GM19025 (cell line): ENCODE measurements at regions not wholly inside any gene's neighbourhood (a gene's known extent, or its start where the extent isn't known, plus 50 kb on each side); places are given as distances from the start of the nearest gene placed in this dataset.

Experiments
- ATAC-seq: cut with Tn5 transposase; IDR thresholded peaks from one replicate; pipeline ENCODE4 v1.9.1; 2021; ENCODE audit warnings: mild to moderate bottlenecking, low read depth, moderate library complexity; ENCODE audit not compliant: unreplicated experiment

GRCh38 chr2:42868096-42868495, 75.7 kb upstream of the HAAO start:
- no peak for ATAC-seq

DNA sequence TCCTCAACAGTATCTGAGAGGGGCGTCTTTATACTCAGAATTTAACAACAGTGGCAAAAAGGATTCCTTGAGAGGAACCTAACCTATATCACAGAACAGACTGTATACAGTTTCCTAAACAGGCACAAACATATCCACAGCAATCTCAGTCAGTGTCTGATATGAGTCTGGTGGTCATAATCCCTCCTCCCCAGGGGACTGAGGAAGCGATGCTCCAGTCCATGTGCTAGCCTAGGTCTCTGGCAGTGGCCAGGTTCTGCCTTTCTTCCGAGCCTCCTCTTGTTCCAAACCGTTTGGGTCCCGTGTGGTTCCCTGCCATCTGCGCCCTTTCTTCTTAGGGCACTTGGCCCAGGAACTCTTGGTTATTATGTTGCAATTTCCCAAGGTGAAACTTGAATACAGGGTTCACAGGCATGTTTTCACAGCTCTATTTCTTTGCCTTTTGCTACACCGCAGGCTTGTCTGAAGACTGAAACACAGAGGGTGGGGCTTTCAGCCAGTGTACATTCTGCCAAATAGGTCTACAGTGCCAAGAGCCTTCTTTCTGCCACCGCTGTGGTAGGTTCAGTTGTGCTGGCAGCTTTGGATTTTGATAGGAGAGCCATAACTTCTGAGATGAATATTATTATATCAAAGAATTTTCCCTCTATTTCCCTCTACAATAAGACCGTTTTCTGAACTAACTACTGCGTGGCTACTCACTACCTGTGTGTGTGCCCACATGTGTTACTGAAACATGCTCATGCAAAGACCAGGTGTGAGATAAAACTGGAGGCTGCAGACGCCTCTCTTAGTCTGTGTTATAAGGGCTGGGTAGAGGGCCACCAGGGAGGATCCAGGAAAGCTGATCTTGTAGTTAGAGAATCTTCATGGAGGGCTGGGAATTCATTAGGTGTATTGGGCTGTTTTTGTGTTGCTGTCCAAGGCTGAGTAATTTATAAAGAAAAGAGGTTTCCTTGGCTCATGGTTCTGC, 75.0 kb upstream of the HAAO start:
- ATAC-seq: no peak

DNA sequence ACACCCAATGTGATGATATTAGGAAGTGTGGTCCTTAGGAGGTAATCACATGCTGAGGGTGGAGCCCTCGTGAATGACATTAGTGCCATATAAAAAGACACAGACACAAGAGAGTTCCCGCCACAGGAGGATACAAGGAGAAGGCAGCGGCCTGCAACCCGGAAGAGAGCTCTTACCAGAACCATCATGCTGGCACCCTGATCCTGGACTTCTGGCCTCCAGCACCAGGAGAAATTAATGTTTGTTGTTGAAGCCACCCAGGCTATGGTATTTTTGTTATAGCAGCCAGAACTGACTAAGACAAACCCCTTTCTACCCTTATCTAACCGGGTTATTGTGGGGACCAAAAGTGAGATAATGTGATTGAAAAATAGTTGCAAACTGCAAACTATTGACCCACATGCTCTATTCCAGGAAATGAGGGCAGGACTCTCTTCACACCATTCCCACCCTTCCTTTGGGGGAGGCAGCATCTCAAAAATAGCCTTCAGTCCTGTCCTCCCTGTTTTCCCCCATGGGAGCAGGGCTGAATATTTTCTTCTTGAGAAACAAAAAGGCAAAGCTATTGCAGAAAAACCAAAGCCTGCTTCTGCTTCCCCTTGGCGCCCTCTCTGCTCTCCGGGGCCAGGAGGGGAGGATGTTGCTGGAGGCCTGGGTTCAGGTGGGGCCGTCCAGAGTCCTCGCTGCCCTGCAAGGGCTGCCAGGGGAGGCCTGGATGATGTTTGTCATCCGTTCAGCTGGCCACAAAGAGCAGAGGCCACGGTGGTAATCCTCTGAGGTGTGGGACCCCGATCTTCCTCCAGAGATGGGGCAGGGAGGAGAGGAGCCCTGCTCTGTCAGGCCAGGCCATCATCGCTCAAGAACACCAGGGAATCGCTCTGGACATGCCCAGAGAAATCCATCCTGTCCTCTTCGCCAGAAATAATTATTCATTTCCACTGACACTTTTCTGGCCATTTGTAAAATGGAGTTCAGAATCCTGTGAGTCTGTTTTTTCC, 73.8 kb upstream of the HAAO start:
- no peak for ATAC-seq

GRCh38 chr2:42864641-42865280, 72.4 kb upstream of the HAAO start:
- ATAC-seq: no peak

DNA sequence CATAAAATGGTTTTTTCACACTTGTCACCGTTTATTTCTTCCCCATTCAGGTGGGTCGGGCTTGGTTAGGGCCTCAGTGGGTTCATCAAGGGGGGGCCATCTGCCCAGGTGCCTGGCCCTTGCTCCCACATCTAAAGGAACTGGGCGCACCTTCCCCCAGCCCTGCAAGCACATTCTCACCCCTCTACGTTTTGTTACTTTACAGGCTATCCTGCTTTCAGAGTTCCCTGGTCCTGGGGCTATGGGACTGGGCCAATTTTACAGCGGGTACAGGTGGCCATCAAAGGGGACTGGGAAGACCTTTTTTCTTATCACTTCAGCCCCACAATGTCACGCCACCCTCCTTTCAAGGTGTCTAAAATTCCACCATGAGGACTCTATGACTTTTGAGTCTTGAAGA, 71.8 kb upstream of the HAAO start:
- ATAC-seq: no peak

DNA sequence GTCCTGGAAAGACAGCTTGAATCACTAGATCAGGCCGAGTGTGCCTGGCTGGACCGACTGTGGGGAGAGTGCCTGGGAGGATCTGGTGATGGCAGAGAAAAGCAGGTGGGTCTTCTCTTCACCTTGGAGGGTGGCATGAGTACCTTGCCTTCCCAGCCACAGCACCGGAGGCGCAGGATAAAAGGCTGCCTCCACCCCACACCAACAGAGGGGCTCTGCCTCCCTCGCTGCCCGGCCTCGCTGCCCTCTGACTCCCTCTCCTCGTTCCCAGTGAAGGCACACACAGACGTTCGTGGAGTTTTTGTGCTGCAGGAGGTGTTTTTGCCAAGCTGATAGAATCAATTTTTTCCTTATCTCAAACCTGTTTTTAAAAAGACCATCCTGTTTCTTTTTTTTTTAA, 71.4 kb upstream of the HAAO start:
- ATAC-seq: no peak

- ATAC-seq: no peak
Observed at GRCh38 chr2:42863320-42863719, 70.9 kb upstream of the HAAO start.

GRCh38 chr2:42862669-42863185, 70.3 kb upstream of the HAAO start:
- no peak for ATAC-seq

DNA sequence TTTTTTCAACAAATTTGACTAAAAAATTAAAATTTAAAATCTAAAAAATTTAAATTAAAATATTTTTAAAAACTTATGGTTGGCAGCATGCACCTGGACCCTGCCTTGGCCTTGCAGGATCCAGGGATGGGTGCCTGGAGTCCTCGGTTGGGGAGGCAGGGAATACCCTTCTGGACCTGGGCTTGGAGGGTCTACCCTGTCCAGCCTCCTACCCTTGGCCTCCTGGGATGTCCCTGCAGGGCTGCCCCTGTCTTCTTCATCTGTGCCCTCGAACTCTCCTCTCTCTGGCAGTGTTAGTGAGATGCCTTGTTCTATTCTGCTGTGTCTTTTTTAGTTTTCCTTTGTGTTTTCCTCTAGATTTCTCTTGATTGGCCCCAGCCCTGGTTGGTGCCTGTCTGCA, 68.9 kb upstream of the HAAO start:
- no peak for ATAC-seq

DNA sequence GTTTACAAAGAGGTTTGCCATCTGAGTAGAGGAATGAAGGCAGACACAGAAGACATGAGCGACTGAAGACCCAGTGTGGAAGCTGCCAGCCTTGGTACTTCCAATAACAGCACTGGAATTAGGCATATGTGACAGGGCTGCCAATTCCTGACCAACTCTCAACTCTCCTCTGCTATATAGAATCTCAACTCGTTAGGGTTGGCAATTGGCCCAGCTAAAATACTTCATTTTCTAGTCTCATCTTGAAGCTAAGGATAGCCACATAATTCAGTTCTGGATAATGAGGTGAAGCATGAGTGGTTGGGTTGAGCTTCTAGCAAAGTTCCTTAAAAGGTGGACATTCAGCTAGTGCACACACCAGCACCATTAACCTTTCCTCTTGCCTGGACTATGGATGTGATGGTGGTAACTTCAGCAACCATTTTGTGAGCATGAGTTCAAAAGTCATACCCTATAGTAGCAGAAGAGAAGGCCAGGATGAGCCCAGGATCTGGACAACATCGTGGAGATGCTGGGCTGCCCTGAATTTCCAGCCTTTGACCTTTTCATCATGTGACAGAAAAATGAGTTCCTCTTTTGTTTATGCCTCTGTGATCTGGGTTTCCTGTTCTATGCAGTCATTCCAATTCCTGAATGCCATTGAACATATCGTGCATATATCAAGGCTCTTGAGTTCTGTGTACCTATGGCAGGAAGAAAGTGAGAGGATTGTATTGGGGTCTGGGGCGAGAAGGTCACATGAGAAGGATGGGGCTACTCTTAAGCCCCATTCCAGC, 68.1 kb upstream of the HAAO start:
- ATAC-seq: no peak

DNA sequence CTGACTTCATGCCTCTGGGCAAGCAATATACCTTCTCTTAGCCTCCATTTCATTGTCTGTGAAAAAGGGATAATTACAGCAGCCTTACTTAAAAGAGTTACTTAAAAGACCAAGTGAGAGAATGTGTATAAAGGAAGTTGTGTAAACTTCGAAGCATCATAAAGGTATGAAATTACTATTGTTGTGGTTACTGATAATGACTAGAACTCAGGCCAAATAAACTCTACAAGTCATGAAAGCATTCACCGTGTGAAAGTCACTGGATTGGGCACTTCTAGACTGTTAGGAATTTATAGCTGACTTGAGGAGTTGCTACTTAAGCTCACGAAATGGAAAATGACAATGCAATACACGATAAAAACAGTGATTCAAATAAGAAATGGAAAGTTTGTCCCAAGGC, 67.4 kb upstream of the HAAO start:
- no peak for ATAC-seq

DNA sequence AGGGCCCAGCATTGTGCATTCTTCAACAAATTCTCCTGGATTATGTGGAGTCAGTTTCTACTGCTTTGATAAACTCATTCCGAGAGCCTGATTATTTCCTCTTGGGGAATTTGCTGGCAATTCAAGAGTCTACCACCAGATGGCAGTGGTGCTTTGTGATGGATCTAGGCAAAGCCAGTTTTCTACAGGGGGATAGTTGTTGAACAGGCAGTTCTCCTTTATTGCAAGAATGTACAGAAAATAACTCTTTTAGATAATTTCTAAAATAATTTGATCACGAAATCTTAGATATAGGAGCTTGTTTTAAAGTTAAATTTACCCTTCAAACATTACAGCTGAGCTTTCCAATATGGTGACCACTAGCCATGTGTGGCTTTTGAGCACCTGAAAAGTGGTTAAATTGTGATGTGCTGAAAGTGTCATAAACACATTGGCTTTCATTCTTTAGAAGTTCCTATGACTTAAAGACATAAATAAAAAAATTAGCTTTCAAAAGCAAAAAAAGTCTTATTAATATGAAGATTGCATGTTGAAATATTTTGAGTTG, 66.7 kb upstream of the HAAO start:
- ATAC-seq: no peak

- ATAC-seq: no peak
Observed at GRCh38 chr2:42858140-42859005, 66.0 kb upstream of the HAAO start.

- ATAC-seq: no peak
Observed at GRCh38 chr2:42856891-42857632, 64.7 kb upstream of the HAAO start.

- no peak for ATAC-seq
Observed at GRCh38 chr2:42856106-42856860, 63.9 kb upstream of the HAAO start.

DNA sequence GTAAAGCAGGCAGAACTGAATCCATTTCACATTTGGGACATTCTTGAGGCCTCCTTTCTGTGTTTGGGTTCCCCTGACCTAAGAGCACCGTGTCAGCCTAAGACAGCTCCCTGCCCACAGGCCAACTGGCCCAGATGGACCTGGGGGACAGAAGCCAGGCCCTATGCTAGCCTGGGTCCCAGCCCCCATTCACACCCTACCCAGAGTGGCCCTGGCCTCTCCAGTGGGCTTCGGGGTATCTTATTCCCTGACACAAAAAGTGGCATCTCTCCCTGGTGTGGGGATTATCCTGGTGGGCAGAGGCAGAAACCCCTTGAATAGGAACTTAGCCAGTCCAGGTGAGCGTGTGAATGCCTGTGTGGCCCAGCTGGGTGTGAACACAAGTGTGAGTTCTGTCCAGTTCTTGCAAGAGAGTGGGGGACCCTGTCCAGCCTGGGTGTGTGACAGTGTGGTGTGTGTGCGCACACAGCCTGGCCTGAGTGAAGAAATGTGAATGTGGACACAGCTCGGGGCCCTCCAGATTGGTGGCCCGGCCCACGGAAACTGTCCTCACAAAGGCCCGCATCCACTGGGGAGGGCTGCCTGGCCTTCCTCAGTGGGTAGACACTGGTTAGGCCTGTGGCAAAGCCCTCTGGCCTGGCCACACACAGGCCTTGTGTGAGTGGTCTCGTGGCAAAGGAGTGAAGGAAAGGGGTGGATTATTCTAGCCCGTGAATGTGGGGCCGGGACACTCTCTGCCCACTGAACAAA, 63.0 kb upstream of the HAAO start:
- ATAC-seq: no peak
